HuH-7 (cell line): ENCODE measurements at regions not wholly inside any gene's neighbourhood (a gene's known extent, or its start where the extent isn't known, plus 50 kb on each side); places are given as distances from the start of the nearest gene placed in this dataset.

Experiments used
- DNase-seq: peaks from one replicate; pipeline ENCODE4 v3.0.0; 2011; ENCODE audit warnings: low spot score

DNA sequence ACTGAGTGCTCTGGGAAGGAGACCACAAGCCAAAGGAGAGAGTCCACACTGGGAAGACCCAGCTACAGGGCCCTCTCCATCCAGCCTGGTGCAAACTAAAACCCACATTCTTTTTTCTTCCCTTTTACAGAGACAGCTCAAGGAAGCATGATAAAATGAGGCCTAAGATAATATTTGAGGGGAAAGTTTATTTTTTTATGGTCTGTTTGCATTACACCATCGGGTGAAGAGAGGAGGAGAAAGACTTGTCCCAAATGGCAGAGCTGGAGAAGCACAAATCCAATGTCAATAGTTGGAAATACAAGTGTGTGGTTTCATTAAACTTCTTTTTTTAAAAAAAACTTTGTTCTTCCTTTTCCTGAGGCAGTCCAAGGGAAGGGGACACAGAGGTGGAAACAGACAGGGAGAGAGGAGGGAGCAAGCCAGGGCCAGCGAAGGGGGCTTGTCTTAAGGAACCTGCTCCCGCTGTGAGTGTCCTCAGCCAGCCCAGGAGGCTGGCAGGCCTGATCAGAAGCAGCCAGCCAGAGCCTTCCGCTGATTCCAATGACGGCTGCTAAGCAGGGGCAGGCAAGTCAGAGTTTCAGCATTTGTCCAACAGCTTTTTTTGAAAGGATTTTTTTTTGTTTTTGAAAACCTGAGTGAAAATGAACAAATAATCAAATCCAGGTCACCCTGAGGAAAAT is 203.8 kb upstream of the SIX2 start:
- no peak for DNase-seq

DNA sequence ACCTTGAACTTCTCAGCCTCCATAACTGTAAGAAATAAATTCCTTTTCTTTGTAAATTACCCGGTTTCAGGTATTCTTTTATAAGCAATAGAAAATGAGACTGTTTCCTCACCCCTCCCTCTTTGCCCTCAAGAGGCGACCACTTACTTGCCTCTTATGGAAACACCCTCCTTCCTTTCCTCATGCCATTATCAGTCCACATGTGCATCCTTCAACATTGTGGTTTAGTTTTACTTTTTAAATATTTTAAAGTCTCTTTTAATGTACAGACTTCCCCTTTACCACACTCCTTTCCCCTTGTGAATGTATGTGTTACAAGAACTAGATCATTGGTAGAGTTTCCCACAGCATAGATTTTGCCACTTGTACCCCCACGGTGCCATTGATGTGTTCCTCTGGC is 202.4 kb upstream of the SIX2 start:
- no peak for DNase-seq

DNA sequence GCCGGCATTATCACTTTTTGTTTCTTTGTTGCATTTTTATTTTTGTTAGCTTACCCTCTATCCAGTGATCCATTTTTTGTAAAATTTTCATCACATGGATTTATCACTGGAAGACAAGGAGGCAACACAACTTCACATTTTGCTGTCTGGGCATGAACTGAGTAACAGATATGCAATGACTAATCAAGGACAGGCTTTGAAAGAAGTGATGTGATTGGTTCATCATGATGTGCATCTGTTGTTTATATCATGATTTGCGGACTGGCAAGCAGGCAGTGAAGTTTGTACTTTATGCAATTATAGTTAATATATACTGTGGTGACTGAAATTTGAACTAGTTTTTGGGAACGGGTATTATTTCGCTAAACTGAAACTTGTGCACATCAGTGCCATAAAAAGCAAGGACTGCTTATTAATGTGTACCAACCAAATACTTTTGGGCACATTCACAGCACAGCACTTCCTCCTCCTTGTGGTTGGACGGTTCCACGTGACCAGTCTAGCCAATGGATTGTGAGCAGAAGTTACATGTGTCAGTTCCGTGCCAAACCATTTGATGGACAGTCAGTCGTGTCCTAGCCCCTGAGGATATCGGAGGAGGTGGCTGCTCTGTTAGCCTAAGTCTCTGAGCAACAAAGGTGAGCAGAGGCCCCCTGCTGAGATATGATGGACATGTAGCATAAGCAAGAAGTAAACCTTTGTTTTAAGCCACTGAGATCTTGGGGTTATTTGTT is 201.4 kb upstream of the SIX2 start:
- DNase-seq = no peak

DNA sequence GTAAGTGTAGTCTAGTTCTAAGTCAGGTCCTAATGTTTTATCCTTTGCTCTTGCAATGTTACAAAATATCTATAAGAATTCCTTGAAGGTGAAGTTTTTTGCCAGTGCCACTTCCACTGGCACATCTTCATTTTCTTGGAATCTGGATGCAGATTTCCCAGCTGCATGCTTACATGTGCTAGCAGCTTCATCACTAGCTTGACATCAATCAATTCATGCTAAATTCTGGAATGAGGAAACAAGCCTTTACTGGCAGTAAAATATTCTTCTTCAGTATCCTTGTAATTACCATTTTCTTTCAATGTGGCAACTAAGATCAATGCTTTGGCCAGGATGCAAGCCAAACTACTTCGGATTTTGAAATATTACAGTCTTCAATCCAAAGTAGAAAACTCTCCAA is 200.6 kb upstream of the SIX2 start:
- DNase-seq = no peak

DNA sequence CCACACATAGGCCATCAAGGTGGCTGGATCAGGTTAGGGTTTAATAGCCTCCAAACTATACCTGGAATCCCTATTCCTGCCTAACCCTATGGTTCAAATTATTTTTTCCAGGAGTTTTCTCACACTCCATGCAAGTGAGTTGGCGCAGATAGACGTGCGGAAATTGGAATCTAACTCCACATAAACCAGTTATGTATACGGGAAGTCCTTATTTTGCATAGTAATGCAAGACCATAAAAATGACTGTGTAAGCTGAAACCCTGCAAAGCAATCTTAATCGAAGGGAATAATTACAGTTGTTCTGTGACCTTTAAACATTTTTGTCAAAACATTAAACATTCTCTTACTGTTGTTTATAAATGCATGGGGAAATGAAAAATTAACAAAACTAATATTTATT is 200.1 kb upstream of the SIX2 start:
- DNase-seq = no peak

DNA sequence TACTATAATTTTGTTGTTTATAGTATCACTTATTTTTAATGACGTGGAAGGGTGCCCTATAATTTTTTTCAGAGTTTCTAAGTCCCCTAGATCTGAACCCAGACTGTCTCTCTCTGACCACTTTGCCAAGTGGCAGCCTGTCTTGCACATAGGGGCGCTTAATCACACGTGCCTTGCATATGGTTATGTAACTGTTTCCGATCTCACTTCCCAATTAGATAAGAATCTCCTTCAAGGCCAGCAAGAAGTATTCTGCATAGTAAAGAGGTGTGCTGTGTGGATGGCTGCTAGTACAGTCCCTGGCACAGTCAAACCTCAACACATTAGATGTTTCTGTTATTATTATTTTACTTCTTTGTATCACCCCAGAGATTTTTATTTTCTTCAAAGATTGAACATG is 197.8 kb upstream of the SIX2 start:
- DNase-seq = no peak

DNA sequence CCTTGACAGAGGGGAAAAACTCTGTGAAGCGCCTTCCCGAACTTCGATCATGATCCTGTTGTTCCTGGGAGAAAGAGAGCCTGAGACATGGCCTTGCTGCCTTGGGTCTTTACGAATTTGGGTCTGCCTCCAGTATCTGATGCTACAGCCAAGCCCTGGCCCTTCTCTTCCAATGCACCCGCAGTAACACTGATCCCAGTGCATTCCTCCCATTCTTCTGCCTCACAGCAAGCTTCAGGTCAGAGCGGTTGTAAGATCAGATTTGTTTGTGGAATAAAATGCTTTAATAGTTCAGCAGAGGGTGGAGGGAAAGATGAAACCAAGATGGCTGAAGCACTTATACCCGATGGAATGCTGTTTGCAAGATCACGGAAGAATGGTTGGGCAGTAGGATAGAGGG is 196.7 kb upstream of the SIX2 start:
- DNase-seq = no peak

DNA sequence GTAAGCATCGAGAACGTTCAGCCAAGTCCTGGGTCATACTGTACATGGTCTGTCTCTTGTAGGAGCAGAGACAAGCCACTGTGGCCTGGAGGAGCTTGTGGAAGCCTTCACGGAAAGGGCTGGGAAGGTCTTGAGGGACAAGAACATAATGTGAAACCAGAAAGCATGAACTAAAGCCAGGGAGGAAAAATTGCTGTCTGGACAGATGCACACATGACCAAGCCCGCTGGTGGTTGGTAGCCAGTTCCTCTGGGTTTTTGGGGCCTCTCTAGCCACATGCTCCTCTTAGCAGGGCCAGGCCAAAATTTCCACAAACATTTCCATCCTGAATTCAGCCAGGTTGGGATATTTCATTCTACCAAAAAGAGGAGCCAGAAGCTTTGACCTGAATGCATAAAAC is 196.2 kb upstream of the SIX2 start:
- no peak for DNase-seq

DNA sequence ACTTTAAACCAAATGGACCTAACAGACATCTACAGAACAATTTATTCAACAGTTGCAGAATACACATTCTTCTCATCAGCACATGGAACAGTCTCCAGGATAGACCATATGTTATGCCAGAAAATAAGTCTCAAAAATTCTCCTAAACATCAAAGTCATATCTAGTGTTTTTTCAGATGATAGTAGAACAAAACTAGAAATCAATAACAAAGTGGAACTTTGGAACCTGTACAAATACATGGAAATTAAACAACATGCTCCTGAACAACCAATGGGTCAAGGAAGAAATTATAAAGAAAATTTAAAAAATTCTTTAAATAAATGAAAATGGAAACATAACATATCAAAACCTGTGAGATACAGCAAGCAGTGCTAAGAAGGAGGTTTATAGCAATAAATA is 194.1 kb upstream of the SIX2 start:
- no peak for DNase-seq

DNA sequence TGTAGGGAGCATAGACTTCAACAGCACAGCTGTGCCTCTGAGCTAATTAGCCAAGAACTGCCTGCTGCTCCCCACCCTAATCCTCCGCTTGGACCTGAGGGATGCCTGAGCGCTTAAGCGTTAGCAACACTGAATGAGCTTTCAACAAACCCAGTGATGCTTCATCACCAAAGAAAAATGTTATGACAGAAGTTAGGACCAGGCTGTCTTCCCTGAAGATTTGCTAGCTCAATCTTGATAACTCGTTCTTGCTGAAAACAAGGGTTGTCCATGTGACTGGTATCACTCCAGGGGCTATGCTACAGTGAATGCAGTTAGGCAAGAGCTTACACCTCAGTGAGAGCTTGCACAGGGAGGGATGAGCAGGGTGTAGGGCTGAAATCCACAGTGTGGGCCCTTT is 190.7 kb upstream of the SIX2 start:
- no peak for DNase-seq

DNA sequence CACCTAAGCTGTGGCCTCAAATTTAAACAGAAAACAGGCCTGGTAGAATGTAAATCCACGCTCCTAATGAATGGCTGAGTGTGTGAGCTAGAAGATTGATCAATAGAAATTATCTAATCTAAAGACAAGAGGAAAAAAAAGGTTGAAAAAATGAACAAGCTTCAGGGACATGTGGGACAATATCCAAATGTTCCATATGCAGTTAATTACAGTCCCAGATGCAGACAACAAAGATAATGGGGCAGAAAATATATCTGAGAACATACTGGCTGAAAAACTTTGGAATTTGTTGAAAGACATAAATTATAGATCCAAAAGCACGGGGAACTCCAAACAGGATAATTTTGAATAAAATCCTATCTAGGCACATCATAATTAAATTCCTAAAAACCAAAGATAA is 186.7 kb upstream of the SIX2 start:
- no peak for DNase-seq

DNA sequence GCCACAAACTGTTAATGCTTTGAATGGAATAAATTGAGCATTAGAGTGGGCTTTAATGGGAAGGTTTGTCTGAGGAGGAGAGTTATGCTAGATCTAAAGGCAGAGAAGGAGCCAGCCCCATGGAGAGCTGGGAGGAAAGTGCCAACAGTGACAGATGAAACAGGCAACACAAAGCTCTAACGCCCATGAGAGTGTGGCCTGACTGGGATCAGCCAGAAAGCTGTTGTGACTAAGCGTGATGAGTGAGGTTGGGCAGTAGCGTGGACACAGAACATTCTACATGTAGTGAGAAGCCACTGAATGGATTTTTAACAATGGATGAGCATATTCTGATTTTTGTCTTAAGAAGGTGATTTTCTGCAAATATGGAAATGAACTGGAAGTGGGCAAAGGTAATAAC is 185.3 kb upstream of the SIX2 start:
- DNase-seq = no peak

DNA sequence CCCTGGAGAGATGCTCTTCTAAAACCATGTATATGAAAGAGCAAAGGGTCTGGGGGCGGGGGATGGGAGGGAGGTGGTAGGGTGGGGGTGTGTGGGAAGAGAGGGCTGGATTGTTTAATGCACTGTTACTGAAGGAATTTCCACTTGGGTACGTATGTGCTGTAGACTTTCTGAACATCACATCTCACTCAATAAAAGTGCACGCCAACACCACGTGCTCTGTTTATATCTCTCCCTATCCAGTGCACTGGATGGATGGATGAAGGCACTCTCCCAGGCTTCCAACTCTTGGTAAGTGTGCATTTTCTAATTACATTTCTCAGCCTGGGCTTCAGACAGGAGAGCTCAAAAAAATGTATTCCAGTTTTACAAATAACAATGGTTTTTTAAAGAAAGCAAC is 184.3 kb upstream of the SIX2 start:
- DNase-seq = no peak

DNA sequence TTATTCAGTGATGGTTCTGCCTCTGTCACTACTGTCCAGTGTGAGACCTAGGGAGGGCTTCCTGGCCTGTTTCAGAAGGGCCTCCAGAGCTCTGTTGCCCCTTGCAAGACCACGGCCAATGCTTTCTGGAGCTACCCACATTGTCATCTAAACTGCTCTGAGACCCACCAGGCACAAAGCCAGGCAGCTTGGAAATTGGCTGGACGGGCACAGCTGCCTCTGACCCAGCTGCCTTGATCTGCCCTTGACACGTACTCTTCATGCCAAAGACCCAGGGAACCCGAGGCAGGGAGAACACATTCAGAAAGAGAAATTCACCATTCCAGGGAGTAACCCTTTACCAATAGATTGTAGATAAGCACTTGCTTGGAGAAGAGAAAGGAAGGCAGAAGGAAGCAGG is 183.7 kb upstream of the SIX2 start:
- DNase-seq = no peak

DNA sequence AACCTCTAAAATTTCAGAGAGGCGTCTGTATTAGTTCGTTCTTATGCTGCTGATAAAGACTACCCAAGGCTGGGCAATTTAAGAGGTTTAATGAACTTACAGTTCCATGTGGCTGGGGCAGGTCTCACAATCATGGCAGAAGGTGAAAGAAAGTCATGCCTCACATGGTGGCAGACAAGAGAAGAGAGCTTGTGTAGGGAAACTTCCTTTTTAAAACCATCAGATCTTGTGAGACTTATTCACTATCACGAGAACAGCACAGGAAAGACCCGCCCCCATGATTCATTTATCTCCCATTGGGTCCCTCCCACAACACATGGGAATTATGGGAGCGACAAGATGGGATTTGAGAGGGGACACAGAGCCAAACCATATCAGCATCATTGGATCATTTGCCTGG is 183.2 kb upstream of the SIX2 start:
- DNase-seq = no peak

DNA sequence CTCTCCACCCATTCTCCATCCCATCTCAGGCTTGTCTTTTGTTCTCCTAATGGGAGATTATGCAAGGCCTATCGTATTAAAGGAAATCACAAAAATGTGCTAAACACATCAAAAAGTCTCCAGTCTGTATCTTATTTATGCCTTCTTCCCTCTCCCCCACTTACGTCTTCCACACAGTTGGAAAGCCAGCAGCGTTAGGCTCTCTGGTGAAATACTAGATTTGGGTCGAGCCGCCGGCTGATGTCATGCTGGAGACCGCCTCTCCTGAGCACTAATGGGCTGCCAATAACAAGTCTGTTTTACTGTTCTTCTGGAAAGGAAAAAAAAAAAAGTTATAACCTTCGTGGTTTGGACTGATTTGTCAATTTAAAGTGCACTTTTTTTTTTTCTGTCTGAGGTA is 182.7 kb upstream of the SIX2 start:
- DNase-seq = no peak

DNA sequence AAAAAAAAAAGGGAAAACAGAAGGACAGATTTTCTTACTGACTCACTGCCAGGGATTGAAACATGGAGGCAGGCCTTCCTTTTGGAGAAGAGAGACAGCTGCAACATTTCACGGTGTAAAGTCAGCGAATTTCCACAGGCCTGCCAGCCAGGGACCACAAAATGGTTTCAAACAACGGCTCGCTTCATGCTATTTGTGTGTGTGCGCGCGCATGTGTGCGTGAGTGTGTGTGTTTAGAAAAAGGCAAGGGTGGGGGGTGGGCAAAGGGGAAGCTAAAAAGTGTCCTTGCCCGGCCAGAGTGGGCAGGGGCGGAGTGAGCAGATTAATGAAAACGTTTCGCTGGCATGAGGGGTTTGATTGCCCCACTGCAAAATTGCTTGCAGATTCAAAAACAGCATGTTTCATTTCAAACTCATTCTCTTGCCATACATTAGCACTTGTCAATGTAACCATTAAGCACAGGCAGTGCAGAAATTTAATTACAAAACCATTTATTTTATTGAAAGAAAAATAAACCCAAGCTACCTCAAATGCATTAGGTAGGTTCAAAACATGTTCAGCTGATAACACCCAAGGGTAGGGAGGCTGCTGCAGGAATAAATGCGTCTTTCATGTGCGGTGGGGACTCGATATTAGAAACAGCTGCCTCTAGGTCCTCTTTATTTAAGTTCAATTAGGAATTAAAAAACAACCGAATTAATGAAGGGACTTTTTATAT is 182.1 kb upstream of the SIX2 start:
- no peak for DNase-seq

DNA sequence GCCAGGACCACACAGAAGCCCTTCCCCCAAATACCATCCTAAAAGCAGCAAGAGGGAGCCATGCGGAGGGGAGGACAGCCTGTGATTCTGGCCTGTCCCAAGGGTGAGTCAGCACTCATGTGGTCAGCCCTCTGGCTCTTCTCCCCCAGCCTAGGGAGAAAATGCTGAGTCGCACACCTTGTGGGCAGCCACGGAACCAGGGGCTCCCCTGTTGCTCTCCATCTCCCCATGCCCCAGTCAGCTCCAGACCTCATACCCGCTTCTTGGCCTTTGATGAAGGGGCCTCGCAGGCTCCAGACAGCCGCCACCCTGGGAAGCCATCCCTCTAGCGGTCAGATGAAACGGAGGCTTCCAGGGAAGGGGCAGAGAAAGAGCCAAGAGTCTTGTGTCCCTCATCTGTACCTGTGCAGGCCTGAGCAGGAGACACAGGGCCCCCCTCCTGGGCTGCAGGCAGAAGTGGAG is 181.3 kb upstream of the SIX2 start:
- DNase-seq = no peak

DNA sequence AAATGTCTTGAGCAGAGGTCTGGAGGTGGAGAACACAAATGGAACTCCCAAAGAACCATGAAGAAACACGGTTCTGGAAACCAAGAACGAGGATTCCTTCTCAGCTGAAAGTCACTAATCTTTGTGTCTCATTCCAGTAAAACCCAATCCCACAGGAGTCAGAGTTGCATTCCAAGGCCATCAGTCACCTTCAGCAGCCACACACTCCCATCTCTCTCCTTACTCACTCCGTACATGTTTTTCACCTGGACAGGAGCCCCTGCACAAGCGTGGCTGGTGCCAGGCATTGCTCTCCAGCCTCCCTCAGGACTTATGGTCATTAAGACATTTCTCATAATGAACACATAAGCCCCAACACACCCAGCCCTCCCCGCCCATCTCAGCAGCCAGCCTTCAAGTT is 175.4 kb upstream of the SIX2 start:
- DNase-seq = no peak

DNA sequence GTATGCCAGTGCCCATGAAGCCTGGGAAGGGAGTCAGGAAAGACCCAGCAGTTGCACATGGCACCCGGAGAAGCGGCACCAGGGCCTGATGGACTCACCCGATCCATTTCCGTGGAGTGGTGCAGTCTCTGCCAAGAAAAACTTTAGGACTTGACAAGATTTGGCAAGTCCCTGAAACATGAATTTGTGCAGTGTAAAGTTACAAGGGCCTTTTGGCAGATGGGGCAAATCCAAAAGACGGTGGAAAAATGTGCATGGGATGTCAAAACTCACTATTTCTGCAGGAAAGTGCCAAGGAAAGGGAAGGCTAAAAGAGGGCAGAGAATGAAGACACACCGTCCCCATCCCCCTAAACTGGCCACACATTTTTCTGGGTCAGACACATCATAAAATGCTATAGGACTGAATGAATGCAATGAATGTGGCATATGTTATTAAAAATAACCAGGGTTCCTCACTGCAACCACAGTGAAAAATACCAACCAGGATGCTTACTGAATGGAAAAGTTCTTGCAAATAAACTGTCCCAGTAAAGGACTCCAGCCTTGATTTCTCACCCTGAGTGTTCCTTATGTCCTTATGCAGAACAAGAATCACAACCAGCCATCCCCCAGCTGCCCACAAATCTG is 173.5 kb upstream of the SIX2 start:
- no peak for DNase-seq

DNA sequence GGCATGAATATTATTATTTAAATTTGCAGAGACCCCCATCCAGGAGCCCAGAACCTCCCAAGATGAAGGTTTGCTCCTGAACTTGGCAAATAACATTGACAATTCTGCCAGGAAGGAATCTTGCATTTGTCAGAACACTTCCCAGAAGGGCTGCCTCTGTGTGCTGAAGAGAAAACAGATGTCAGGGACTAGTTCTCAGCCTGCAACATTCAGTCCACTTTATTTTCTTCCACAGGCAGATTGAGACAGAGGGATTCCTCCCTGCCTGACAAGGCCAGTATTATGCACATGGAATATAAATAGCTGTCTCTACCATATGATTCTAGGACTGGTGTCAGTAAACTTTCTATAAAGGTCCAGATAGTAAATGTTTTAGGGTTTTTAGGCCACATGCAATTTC is 171.5 kb upstream of the SIX2 start:
- no peak for DNase-seq

DNA sequence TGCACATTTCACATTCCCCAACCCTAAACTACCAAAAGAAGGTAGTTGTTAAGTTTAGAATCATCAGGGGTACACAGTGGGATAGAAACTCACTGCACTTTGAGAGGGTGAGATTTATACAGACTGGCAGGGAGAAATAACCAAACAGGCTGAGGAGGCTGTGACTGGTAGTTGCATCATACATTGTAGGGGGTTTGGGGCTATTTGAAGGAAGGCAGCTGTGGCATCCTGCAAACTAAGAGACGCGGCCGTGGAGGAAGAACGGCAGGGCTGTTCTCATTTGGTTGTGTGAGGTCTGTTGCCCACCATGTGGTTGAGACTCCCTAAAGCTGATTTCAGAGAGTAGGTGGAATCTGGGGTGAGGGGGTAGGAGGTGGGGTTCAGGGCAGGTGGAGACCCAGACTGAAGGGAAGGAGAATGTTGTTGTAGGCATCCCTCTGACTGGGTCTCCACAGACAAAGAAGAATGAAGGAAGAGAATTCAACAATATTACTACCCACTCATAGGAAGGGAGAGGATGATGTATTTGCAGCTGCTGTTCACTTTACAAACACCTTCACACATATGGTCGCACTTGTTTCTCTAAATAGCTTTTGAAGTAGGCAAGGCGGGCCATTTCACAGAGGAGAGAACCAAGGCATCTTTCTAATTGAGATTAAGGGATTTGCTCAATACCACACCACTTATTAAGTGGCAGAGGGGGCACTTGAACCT is 170.9 kb upstream of the SIX2 start:
- DNase-seq = no peak
